ENCODE measurements at regions not wholly inside any gene's neighbourhood (a gene's known extent, or its start where the extent isn't known, plus 50 kb on each side); places are given as distances from the start of the nearest gene placed in this dataset.

- DNase-seq: no peak
- Histone ChIP-seq H2AK5ac (ENCODE audit: insufficient read length, low read length) (no peak overlapping the region), H3K4me1 (ENCODE audit: insufficient read depth, low read length) (no peaks in the 10 kb centered on the region), H3K4me2 (ENCODE audit: insufficient read depth, insufficient read length, low read length) (no peak overlapping the region), H3K14ac (ENCODE audit: insufficient read depth, low read length) (no peak overlapping the region), H2BK20ac (ENCODE audit: low read depth, low read length, poor library complexity, severe bottlenecking) (no peak overlapping the region), H2AFZ (ENCODE audit: low read length) (no peak overlapping the region), H4K91ac (ENCODE audit: insufficient read length, low read depth, low read length) (no peak overlapping the region), H3K18ac (ENCODE audit: insufficient read length, low read depth, low read length) (no peak overlapping the region), H3K27me3 (ENCODE audit: insufficient read depth, low read length) (no peaks in the 10 kb centered on the region), H3K23ac (ENCODE audit: insufficient read length, low read depth, low read length) (no peak overlapping the region), H4K5ac (ENCODE audit: insufficient read length, low read depth, low read length) (no peak overlapping the region), H3K4ac (ENCODE audit: low read depth, low read length) (no peak overlapping the region), H4K20me1 (ENCODE audit: control insufficient read depth, insufficient read depth, insufficient read length) (no peaks in the 10 kb centered on the region), H4K8ac (replicated peaks; ENCODE audit: insufficient read length, low read depth, low read length) (no peak overlapping the region), H2BK12ac (ENCODE audit: insufficient read length, low read depth, low read length) (no peak overlapping the region), H2BK120ac (ENCODE audit: low read depth, low read length, poor library complexity, severe bottlenecking) (no peak overlapping the region), H3T11ph (ENCODE audit: low read length) (no peak overlapping the region), H3K23me2 (ENCODE audit: insufficient read length, low read depth, low read length, poor library complexity, severe bottlenecking) (no peaks in the 10 kb centered on the region), H3K9me3 (ENCODE audit: control insufficient read depth, low read depth, low read length) (no peaks in the 10 kb centered on the region), H3K9ac (ENCODE audit: extremely low read depth, insufficient read length, low read length) (no peak overlapping the region), H3K56ac (ENCODE audit: insufficient read length, low read depth, low read length) (no peak overlapping the region), H2BK5ac (ENCODE audit: insufficient read length, low read length) (no peak overlapping the region), H3K79me2 (ENCODE audit: insufficient read depth, low read length) (no peaks in the 10 kb centered on the region), H3K27ac (ENCODE audit: insufficient read length, low read depth, low read length) (no peak overlapping the region), H3K79me1 (ENCODE audit: insufficient read depth, low read depth, low read length, poor library complexity, severe bottlenecking) (no peaks in the 10 kb centered on the region), H2BK15ac (ENCODE audit: low read depth, low read length) (no peak overlapping the region)
- H3K4me1 Mint-ChIP-seq: no peaks in the 10 kb centered on the region
- TF ChIP-seq CTCF (conservative IDR thresholded peaks at IDR 0.05): no peak
- H3K36me3 Mint-ChIP-seq (ENCODE audit: insufficient read depth in 1 of 3, low read depth in 3 of 3): no peaks in the 10 kb centered on the region
- H3K27ac Mint-ChIP-seq: no peak overlapping the region
- WGBS (ENCODE audit: extremely low coverage, insufficient read length, low lambda C conversion rate): no CpG with 5 or more reads among the region's 1 CpG
- no peaks in the 10 kb centered on the region for H3K9me3 Mint-ChIP-seq
- H3K4me3 Mint-ChIP-seq: no peak overlapping the region
- no peaks in the 10 kb centered on the region for H3K27me3 Mint-ChIP-seq (ENCODE audit: low read depth)
These were observed 400.2 kb downstream of the RAB38 start for GRCh38 chr11:87775036-87775435.

All from H9 (cell line).